Transverse colon (tissue), 4 donors: ENCODE measurements at regions not wholly inside any gene's neighbourhood (a gene's known extent, or its start where the extent isn't known, plus 50 kb on each side); places are given as distances from the start of the nearest gene placed in this dataset.
A peak's percentile ranks its signal among the peaks of the same experiment; 100 is the strongest.

Experiments used
- DNase-seq: peaks from one replicate; pipeline ENCODE4 v3.0.0-alpha.2; 2019
- H3K27ac ChIP-seq, 4 donors: fragments of 200-600 bp; sonication (generic); 2 replicates each; pipeline ENCODE4 v1.5.1; 2016 to 2018; ENCODE audit warnings: inconsistent platforms in 4 of 4
- H3K27me3 ChIP-seq: fragments of 200-600 bp; sonication (generic); 2 replicates; pipeline ENCODE4 v1.5.1; 2017; ENCODE audit warnings: inconsistent platforms
- H3K36me3 ChIP-seq, 4 donors: fragments of 200-600 bp; sonication (generic); 2 replicates each; pipeline ENCODE4 v1.5.1; 2017 to 2019; ENCODE audit warnings: inconsistent platforms in 4 of 4
- H3K4me1 ChIP-seq, 4 donors: fragments of 200-600 bp; sonication (generic); 2 replicates each; pipeline ENCODE4 v1.5.1; 2017 to 2020; ENCODE audit warnings: inconsistent platforms in 4 of 4
- H3K4me3 ChIP-seq, 4 donors: fragments of 200-600 bp; sonication (generic); 1 replicate in 1 of 4; 2 replicates in 3 of 4; pipeline versions ENCODE4 v1.5.1 to v1.6.1; 2017 to 2019; ENCODE audit warnings: inconsistent platforms in 4 of 4
- H3K9me3 ChIP-seq, 2 donors: fragments of 200-600 bp; sonication (generic); 2 replicates each; pipeline ENCODE4 v1.5.1; 2017 to 2019; ENCODE audit warnings: inconsistent platforms in 2 of 2
- CTCF ChIP-seq, 5 experiments: fragments of 200-600 bp in 3 of 5; fragments of 450-650 bp in 2 of 5; sonication (generic) in 3 of 5; IDR thresholded peaks; 1 replicate in 2 of 5; 2 replicates in 3 of 5; pipeline ENCODE4 v1.5.1; 2016 to 2017; ENCODE audit warnings: antibody characterized with exemption in 5 of 5, inconsistent platforms in 3 of 5, mild to moderate bottlenecking in 2 of 5, moderate library complexity in 1 of 5
- EP300 ChIP-seq: sonication (generic); formaldehyde crosslinking; IDR thresholded peaks from one replicate; pipeline ENCODE4 v1.6.1; 2017; ENCODE audit warnings: antibody characterized with exemption, low read depth
- POLR2A ChIP-seq: fragments of 450-650 bp; IDR thresholded peaks from one replicate; pipeline ENCODE4 v1.6.1; 2016; ENCODE audit warnings: antibody characterized with exemption, mild to moderate bottlenecking, moderate library complexity
- POLR2AphosphoS5 ChIP-seq, 3 donors: sonication (generic); formaldehyde crosslinking; IDR thresholded peaks; one replicate each; pipeline ENCODE4 v1.6.1; 2016; ENCODE audit warnings: antibody characterized with exemption in 3 of 3
- WGBS, 2 donors: methylation state at CpG; one replicate each; pipeline ENCODE4 v1.1.5; 2018; ENCODE audit warnings: low coverage in 1 of 2; 5-methylcytosine and 5-hydroxymethylcytosine counted together
- in situ Hi-C, 4 donors: fragments of 200-750 bp; cut with MboI; loops; one replicate each; pipeline versions ENCODE4 v1.15.0 to v1.15.1; 2017; ENCODE audit warnings: low sequenced_read_pairs in 3 of 4, low pct_ligation_motif_present in 1 of 4, low pct_unique_long_range_greater_than_20kb in 1 of 4
- intact Hi-C: fragments of 100-400 bp; cut with DNase I; formaldehyde crosslinking; loops from one replicate; pipeline ENCODE4 v1.15.1; 2023; ENCODE audit warnings: low total_unique reads

- in situ Hi-C loops (no loop called here), intact Hi-C loops (no loop called here)
- Histone ChIP-seq H3K9me3 (no peaks in the 10 kb centered on the region), H3K27ac (no peak overlapping the region), H3K27me3 (no peaks in the 10 kb centered on the region), H3K4me3 (no peak overlapping the region), H3K36me3 (no peaks in the 10 kb centered on the region), H3K4me1 (peaks cover 0 to 4% (median 0%) of the 10 kb centered on the region in 4 donors)
- DNase-seq = peak; percentile 12
- 40 to 49% methylated on average over 1 to 4 of the region's 4 CpGs for WGBS, 2 donors
- TF ChIP-seq POLR2A (no peak), CTCF (IDR thresholded peaks at IDR 0.05) (no peak), POLR2AphosphoS5 (IDR thresholded peaks at IDR 0.05) (no peak), EP300 (no peak)
Observed at GRCh38 chr7:84799106-84799505, 387.8 kb downstream of the SEMA3D start.

- no peak for TF ChIP-seq POLR2A
- TF ChIP-seq CTCF (IDR thresholded peaks at IDR 0.05) = no peak
- no peak for TF ChIP-seq EP300
- TF ChIP-seq POLR2AphosphoS5 (IDR thresholded peaks at IDR 0.05) = no peak
- in situ Hi-C loops = no loop called here
- Histone ChIP-seq H3K27me3 (no peaks in the 10 kb centered on the region), H3K9me3 (no peaks in the 10 kb centered on the region), H3K36me3 (no peaks in the 10 kb centered on the region), H3K4me1 (no peaks in the 10 kb centered on the region), H3K27ac (no peak overlapping the region), H3K4me3 (no peak overlapping the region)
- intact Hi-C loops = no loop called here
- 77 to 79% methylated on average over 8 of the region's 8 CpGs for WGBS, 2 donors
- no peak for DNase-seq
Observed at GRCh38 chr7:84792231-84792893, 394.5 kb downstream of the SEMA3D start.

- no peaks in the 10 kb centered on the region for H3K27me3 ChIP-seq
- H3K4me3 ChIP-seq = no peak overlapping the region
- DNase-seq = no peak
- H3K4me1 ChIP-seq = no peaks in the 10 kb centered on the region
- no peaks in the 10 kb centered on the region for H3K36me3 ChIP-seq
- WGBS, 2 donors = 43 to 46% methylated on average over 2 of the region's 2 CpGs
- H3K27ac ChIP-seq = no peak overlapping the region
- TF ChIP-seq EP300 (no peak), CTCF (IDR thresholded peaks at IDR 0.05) (no peak)
- no peaks in the 10 kb centered on the region for H3K9me3 ChIP-seq
- intact Hi-C loops (no loop called here), in situ Hi-C loops (no loop called here)
Observed at GRCh38 chr7:84790882-84791281, 396.0 kb downstream of the SEMA3D start.

GRCh38 chr7:84786073-84786472 lies 400.8 kb downstream of the SEMA3D start:
- intact Hi-C loops (no loop called here), in situ Hi-C loops (no loop called here)
- Histone ChIP-seq H3K9me3 (no peaks in the 10 kb centered on the region), H3K4me3 (no peak overlapping the region), H3K27me3 (no peaks in the 10 kb centered on the region), H3K27ac (no peak overlapping the region), H3K4me1 (no peaks in the 10 kb centered on the region), H3K36me3 (no peaks in the 10 kb centered on the region)
- 65 to 71% methylated on average over 1 to 2 of the region's 2 CpGs for WGBS, 2 donors
- no peak for DNase-seq
- no peak for TF ChIP-seq POLR2A
- no peak for TF ChIP-seq EP300
- no peak for TF ChIP-seq CTCF (IDR thresholded peaks at IDR 0.05)
- no peak for TF ChIP-seq POLR2AphosphoS5 (IDR thresholded peaks at IDR 0.05)
